ENCODE measurements at regions not wholly inside any gene's neighbourhood (a gene's known extent, or its start where the extent isn't known, plus 50 kb on each side); places are given as distances from the start of the nearest gene placed in this dataset.

GRCh38 chr12:69073035-69073434 lies 140.1 kb upstream of the CPM start:
- H3K9me3 ChIP-seq: no peaks in the 10 kb centered on the region
- H3K4me1 ChIP-seq: peaks cover 0 to 6% (median 0%) of the 10 kb centered on the region in 9 donors
- no peak for TF ChIP-seq CTCF (IDR thresholded peaks at IDR 0.05)
- intact Hi-C loops (cut with DNase I): loop anchor here in 5 of 10 donors (5.0 to 10.0 kb wide), 3 partner anchors 128 to 211 kb away; no protein-coding TSS in a partner anchor
- no peak overlapping the region for H3K27ac ChIP-seq
- ATAC-seq (no peak), DNase-seq (no peak)
- H3K27me3 ChIP-seq: peaks cover 0 to 3% (median 0%) of the 10 kb centered on the region in 7 donors
- H3K36me3 ChIP-seq: no peaks in the 10 kb centered on the region
- H3K4me3 ChIP-seq: no peak overlapping the region

DNA sequence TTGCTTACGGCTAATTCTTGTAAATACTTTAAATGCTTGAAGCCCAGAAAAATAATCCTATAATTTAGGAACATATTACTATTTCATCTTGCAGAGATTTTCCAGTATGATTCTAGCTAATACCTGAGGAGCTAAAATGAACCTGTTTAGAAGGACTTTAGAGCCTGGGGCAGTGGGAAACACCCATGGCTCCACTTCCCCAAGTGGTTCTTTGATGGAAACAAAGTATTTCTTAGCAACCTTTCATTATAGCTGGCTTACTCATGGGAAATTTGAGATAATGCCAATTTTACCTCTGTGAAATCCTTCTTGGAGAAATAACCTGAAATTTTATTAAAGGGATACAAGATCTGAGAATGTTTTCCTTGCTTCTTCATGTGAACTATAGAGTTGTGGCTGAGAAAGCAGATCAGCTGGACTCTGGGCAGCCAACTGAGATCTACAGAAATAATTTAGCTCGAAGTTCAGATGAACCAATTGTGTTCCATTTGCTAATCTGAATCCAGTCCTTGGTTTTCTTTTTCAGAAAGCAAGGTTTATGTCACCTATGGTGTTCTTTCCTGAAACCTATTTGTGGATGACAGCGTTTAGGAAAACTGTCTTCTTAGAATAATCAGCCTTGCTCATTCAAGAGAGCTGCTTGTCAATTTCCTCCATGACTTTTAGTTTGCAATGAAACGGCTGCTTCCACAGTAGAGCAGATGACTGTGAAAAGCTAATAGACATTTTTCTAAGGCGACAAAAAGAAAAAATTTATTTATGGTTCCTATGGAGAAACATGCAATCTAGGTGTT lies 141.8 kb upstream of the CPM start:
- DNase-seq (no peak), ATAC-seq (no peak)
- Histone ChIP-seq H3K27ac (no peak overlapping the region), H3K4me1 (no peaks in the 10 kb centered on the region), H3K4me3 (no peak overlapping the region), H3K36me3 (no peaks in the 10 kb centered on the region), H3K27me3 (peaks cover 0 to 3% (median 0%) of the 10 kb centered on the region in 7 donors), H3K9me3 (no peaks in the 10 kb centered on the region)
- no peak for TF ChIP-seq CTCF (IDR thresholded peaks at IDR 0.05)
- 84 to 87% methylated on average over 5 of the region's 5 CpGs for WGBS, 2 donors
- intact Hi-C loops (cut with DNase I): loop anchor here in 5 of 10 donors (5.0 to 10.0 kb wide), 3 partner anchors 130 to 212 kb away; no protein-coding TSS in a partner anchor

GRCh38 chr12:69083689-69084088 lies 150.7 kb upstream of the CPM start:
- no peak for TF ChIP-seq CTCF (IDR thresholded peaks at IDR 0.05)
- Histone ChIP-seq H3K9me3 (peaks cover 0 to 5% (median 0%) of the 10 kb centered on the region in 11 donors), H3K27ac (no peak overlapping the region), H3K4me3 (no peak overlapping the region), H3K4me1 (no peaks in the 10 kb centered on the region), H3K27me3 (no peaks in the 10 kb centered on the region), H3K36me3 (no peaks in the 10 kb centered on the region)
- WGBS, 2 donors: 76 to 79% methylated on average over 5 of the region's 5 CpGs
- ATAC-seq (no peak), DNase-seq (no peak)
- intact Hi-C loops (cut with DNase I): no loop called here

- DNase-seq (no peak), ATAC-seq (no peak)
- TF ChIP-seq CTCF (IDR thresholded peaks at IDR 0.05): no peak
- Histone ChIP-seq H3K4me3 (no peak overlapping the region), H3K27ac (no peak overlapping the region), H3K27me3 (no peaks in the 10 kb centered on the region), H3K4me1 (no peaks in the 10 kb centered on the region), H3K36me3 (no peaks in the 10 kb centered on the region), H3K9me3 (peaks cover 0 to 5% (median 0%) of the 10 kb centered on the region in 11 donors)
- intact Hi-C loops (cut with DNase I): no loop called here
These were observed 151.9 kb upstream of the CPM start for GRCh38 chr12:69084816-69085378.

Data from heart right ventricle (tissue), 16 donors.